Osteocyte (in vitro differentiated cells): ENCODE measurements at regions not wholly inside any gene's neighbourhood (a gene's known extent, or its start where the extent isn't known, plus 50 kb on each side); places are given as distances from the start of the nearest gene placed in this dataset.
"Not testable (repeated sequence)": the region's sequence is repeated elsewhere in the genome, so short reads cannot be mapped to it uniquely, and the experiment has no call there.

Experiments used
- DNase-seq: peaks from one replicate; pipeline ENCODE4 v3.0.0; 2021; ENCODE audit warnings: mixed read lengths; ENCODE audit not compliant: unreplicated experiment; ENCODE audit errors: extremely low spot score
- H3K27ac Mint-ChIP-seq: one replicate; pipeline ENCODE4 v1.8.0; 2021; ENCODE audit warnings: mild to moderate bottlenecking, mixed read lengths; ENCODE audit not compliant: unreplicated experiment
- H3K27me3 Mint-ChIP-seq: one replicate; pipeline ENCODE4 v1.8.0; 2021; ENCODE audit warnings: mixed read lengths; ENCODE audit not compliant: unreplicated experiment
- H3K36me3 Mint-ChIP-seq: one replicate; pipeline ENCODE4 v1.8.0; 2021; ENCODE audit warnings: mixed read lengths; ENCODE audit not compliant: unreplicated experiment
- H3K4me1 Mint-ChIP-seq: one replicate; pipeline ENCODE4 v1.8.0; 2021; ENCODE audit warnings: mixed read lengths; ENCODE audit not compliant: unreplicated experiment
- H3K4me3 Mint-ChIP-seq: one replicate; pipeline ENCODE4 v1.8.0; 2021; ENCODE audit warnings: mild to moderate bottlenecking, moderate library complexity, mixed read lengths; ENCODE audit not compliant: unreplicated experiment
- H3K9me3 Mint-ChIP-seq: one replicate; pipeline ENCODE4 v1.8.0; 2021; ENCODE audit warnings: mixed read lengths; ENCODE audit not compliant: unreplicated experiment
- CTCF ChIP-seq: fragments of 200-600 bp; sonication (generic); IDR thresholded peaks from 2 replicates; pipeline ENCODE4 v1.5.0; 2021; ENCODE audit warnings: antibody characterized with exemption, mild to moderate bottlenecking, moderate library complexity

GRCh38 chr18:8920856-8921787, 181.4 kb upstream of the NDUFV2 start:
- H3K9me3 Mint-ChIP-seq, H3K4me1 Mint-ChIP-seq, H3K27me3 Mint-ChIP-seq, H3K27ac Mint-ChIP-seq, DNase-seq, H3K36me3 Mint-ChIP-seq, H3K4me3 Mint-ChIP-seq: not testable (repeated sequence)
- TF ChIP-seq CTCF: peak; percentile 19

- Mint-ChIP-seq H3K4me1 (peaks cover 9% of the 10 kb centered on the region), H3K4me3 (no peak overlapping the region), H3K36me3 (peaks cover 2% of the 10 kb centered on the region), H3K27ac (no peak overlapping the region), H3K9me3 (peaks cover 23% of the 10 kb centered on the region), H3K27me3 (no peaks in the 10 kb centered on the region)
- DNase-seq: no peak
- TF ChIP-seq CTCF: no peak
Measured at GRCh38 chr18:8926464-8926863, 176.0 kb upstream of the NDUFV2 start.

- H3K4me3 Mint-ChIP-seq: no peak overlapping the region
Measured at GRCh38 chr18:8928044-8928443, 174.5 kb upstream of the NDUFV2 start.

GRCh38 chr18:8928847-8929780, 173.4 kb upstream of the NDUFV2 start:
- no peak for DNase-seq
- TF ChIP-seq CTCF: no peak
- no peaks in the 10 kb centered on the region for H3K27me3 Mint-ChIP-seq
- peaks cover 9% of the 10 kb centered on the region for H3K4me1 Mint-ChIP-seq
- H3K27ac Mint-ChIP-seq: no peak overlapping the region
- H3K4me3 Mint-ChIP-seq: no peak overlapping the region
- peaks cover 23% of the 10 kb centered on the region for H3K9me3 Mint-ChIP-seq
- peaks cover 2% of the 10 kb centered on the region for H3K36me3 Mint-ChIP-seq

More at GRCh38 chr18:8928044-8928443, 174.5 kb upstream of the NDUFV2 start:
- no peak for DNase-seq
- no peak for TF ChIP-seq CTCF
- H3K9me3 Mint-ChIP-seq: peaks cover 23% of the 10 kb centered on the region
- no peaks in the 10 kb centered on the region for H3K27me3 Mint-ChIP-seq
- no peak overlapping the region for H3K27ac Mint-ChIP-seq
- H3K4me1 Mint-ChIP-seq: peaks cover 9% of the 10 kb centered on the region
- H3K36me3 Mint-ChIP-seq: peaks cover 2% of the 10 kb centered on the region
